Kidney epithelial cell (primary cell): ENCODE measurements at regions not wholly inside any gene's neighbourhood (a gene's known extent, or its start where the extent isn't known, plus 50 kb on each side); places are given as distances from the start of the nearest gene placed in this dataset.

Experiments
- DNase-seq: peaks from one replicate; pipeline ENCODE4 v3.0.0-alpha.2; 2010; ENCODE audit warnings: low read depth
- H3K27me3 ChIP-seq: 2 replicates; pipeline ENCODE4 v1.6.0; 2011; ENCODE audit warnings: low read length; ENCODE audit not compliant: control insufficient read depth, insufficient read depth
- H3K36me3 ChIP-seq: 2 replicates; pipeline ENCODE4 v1.5.1; 2011; ENCODE audit warnings: low read length; ENCODE audit not compliant: control insufficient read depth, insufficient read depth
- H3K4me3 ChIP-seq: 2 replicates; pipeline ENCODE4 v1.5.1; 2011; ENCODE audit warnings: low read depth, mild to moderate bottlenecking, control low read depth, low read length
- TF ChIP-seq, protein P1 (sequence below): IDR thresholded peaks from 2 replicates; pipeline ENCODE4 v1.5.1; 2011; ENCODE audit warnings: mild to moderate bottlenecking, moderate library complexity, low read length, control low read depth, inconsistent platforms; ENCODE audit not compliant: insufficient read depth, poor library complexity, severe bottlenecking

DNA sequence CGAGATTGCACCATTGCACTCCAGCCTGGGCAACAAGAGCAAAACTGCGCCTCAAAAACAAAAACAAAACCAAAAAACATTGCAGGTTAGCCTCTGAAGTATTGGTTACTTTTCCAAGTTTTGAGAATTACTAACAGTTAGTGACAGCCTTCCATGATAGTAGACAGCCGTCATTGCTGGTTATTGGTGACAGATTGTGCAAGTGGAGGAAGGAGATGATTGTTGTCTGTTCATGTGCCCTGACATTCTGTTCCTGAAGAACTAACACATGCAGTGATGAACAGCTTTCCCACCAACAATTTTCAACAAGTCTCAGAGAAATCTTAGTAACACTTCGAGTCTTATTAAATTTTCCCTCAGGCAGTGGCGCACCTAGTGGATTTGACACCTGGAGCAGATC lies 89.3 kb upstream of the NAP1L1 start:
- H3K36me3 ChIP-seq, result no peaks in the 10 kb centered on the region
- TF ChIP-seq, protein P1, sequence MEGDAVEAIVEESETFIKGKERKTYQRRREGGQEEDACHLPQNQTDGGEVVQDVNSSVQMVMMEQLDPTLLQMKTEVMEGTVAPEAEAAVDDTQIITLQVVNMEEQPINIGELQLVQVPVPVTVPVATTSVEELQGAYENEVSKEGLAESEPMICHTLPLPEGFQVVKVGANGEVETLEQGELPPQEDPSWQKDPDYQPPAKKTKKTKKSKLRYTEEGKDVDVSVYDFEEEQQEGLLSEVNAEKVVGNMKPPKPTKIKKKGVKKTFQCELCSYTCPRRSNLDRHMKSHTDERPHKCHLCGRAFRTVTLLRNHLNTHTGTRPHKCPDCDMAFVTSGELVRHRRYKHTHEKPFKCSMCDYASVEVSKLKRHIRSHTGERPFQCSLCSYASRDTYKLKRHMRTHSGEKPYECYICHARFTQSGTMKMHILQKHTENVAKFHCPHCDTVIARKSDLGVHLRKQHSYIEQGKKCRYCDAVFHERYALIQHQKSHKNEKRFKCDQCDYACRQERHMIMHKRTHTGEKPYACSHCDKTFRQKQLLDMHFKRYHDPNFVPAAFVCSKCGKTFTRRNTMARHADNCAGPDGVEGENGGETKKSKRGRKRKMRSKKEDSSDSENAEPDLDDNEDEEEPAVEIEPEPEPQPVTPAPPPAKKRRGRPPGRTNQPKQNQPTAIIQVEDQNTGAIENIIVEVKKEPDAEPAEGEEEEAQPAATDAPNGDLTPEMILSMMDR, result no peak
- no peaks in the 10 kb centered on the region for H3K27me3 ChIP-seq
- no peak overlapping the region for H3K4me3 ChIP-seq
- no peak for DNase-seq

DNA sequence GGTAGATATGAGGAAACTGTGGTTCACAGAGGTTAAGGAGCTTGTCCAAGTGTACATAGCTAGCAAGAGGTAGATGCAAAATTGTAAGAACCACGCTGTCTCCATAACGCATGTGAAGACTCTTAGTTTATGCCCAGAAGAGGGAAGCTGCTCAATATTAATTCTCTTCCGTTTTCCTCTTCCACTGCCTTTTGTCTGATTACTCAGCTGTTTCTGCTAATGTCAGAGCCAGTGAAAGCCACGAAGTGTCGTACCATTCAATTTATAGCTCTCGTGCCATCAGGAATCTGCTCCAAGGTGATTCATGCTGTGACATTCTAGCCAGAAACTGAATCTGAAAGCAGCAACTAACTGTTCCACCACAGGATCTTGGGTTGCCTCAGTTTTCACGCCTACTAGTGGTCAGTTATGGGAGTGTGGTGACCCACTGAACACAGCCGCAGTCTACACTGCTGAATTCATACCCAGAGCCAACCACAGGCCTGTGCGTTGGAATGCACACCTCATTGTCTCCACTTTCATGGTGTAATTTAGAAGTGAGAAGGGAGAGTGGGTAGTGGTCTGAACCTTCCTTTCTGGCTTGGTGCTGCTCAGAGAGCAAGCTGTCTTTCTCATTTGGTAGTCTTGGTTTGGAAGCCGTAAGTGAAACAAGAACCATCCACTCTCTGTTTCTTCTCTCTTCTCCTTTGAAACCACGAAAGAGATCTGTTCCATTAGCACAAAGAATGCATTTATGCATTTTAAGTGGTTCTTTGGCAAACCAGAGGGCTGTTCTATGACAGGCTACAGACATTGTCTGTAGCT lies 74.2 kb upstream of the NAP1L1 start:
- TF ChIP-seq, protein P1, result peak; percentile 63

DNA sequence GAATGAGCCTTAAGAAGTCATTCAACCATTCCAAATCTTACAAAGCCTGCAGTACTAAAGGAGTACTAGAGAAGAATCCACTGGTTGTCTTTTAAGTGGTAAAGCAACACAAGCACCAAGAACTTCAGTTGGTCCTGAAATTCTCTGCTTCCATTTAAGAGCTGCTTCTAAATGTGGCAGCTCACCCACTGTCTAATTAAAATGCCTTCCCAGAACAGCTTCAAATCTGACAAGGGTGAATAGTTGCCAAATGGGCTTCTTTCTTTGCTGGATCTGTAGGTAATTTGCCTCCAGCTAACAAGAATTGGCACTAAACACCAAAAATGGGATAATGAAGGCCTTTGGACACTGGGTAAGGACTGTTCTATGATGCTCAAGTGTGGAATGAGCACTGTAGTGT lies 72.2 kb upstream of the NAP1L1 start:
- DNase-seq, result no peak
- H3K36me3 ChIP-seq, result no peaks in the 10 kb centered on the region
- TF ChIP-seq, protein P1, result no peak
- H3K27me3 ChIP-seq, result no peaks in the 10 kb centered on the region
- H3K4me3 ChIP-seq, result no peak overlapping the region

More for the DNA sequence above, 74.2 kb upstream of the NAP1L1 start:
- Histone ChIP-seq H3K4me3 (no peak overlapping the region), H3K27me3 (no peaks in the 10 kb centered on the region), H3K36me3 (no peaks in the 10 kb centered on the region)
- DNase-seq, result peak; percentile 34

DNA sequence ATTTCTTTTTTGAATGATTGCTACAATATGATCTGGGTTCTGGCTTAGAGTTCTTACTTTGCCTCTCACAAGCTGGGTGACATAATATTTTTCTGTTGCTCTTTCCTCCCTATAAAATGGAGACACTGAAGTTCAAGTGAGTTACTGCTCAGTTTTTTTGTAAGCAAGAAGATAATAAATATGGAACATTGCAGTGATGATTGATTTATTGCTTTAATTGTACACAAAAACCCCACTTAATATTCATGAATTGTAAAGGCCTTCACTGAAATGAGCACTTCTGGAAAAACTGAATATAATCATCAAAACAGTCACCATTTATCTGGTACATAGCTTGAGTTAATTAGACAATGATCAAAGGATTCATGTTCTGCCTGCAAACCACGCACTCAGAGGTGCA lies 71.8 kb upstream of the NAP1L1 start:
- H3K36me3 ChIP-seq, result no peaks in the 10 kb centered on the region
- TF ChIP-seq, protein P1, result no peak
- no peak for DNase-seq
- H3K27me3 ChIP-seq, result no peaks in the 10 kb centered on the region
- no peak overlapping the region for H3K4me3 ChIP-seq

DNA sequence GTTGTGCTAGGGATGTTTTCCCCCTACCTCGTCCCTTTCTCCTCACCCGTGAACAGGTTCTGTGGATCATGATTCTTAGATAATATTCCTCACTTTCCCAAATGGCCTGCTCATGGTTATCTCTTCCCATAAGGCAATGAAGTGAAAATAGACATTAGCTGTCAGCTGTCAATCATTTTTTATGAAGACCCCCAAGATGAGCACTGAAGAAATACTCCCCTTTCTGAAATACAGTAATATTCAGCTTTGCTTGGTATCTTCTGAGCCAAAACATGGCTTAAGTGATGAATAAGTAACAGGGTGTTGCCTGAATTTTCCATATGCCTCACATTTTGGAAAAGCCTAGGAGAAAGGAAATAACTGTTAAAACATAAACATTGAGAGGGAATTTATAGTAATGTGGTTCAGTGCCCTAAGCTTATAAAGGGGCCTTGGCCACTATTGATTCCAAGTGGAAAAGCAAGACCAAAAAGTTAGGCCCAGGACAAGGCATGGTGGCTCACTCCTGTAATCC lies 70.7 kb upstream of the NAP1L1 start:
- DNase-seq, result no peak
- TF ChIP-seq, protein P1, result no peak
- Histone ChIP-seq H3K27me3 (no peaks in the 10 kb centered on the region), H3K36me3 (no peaks in the 10 kb centered on the region), H3K4me3 (no peak overlapping the region)
